ENCODE measurements at regions not wholly inside any gene's neighbourhood (a gene's known extent, or its start where the extent isn't known, plus 50 kb on each side); places are given as distances from the start of the nearest gene placed in this dataset.

GRCh38 chrX:10101269-10101668 lies 55.5 kb upstream of the CLCN4 start:
- H3K27me3 Mint-ChIP-seq (ENCODE audit: low read depth), result no peaks in the 10 kb centered on the region
- TF ChIP-seq CTCF (IDR thresholded peaks at IDR 0.05; ENCODE audit: unreplicated experiment), result no peak
- H3K4me1 Mint-ChIP-seq, result no peaks in the 10 kb centered on the region
- peaks cover 47% of the 10 kb centered on the region for H3K36me3 Mint-ChIP-seq
- DNase-seq (ENCODE audit: low spot score in 2 of 2, unreplicated experiment in 2 of 2), result no peak
- H3K4me3 Mint-ChIP-seq, result no peak overlapping the region
- H3K9me3 Mint-ChIP-seq, result peaks cover 15% of the 10 kb centered on the region
- H3K27ac Mint-ChIP-seq, result no peak overlapping the region

- no peak for TF ChIP-seq CTCF (IDR thresholded peaks at IDR 0.05; ENCODE audit: unreplicated experiment)
- Mint-ChIP-seq H3K27me3 (ENCODE audit: low read depth) (no peaks in the 10 kb centered on the region), H3K27ac (no peak overlapping the region), H3K36me3 (peaks cover 41% of the 10 kb centered on the region), H3K9me3 (peaks cover 18% of the 10 kb centered on the region), H3K4me3 (no peak overlapping the region), H3K4me1 (peaks cover 2% of the 10 kb centered on the region)
- no peak for DNase-seq (ENCODE audit: low spot score in 2 of 2, unreplicated experiment in 2 of 2)
Measured at GRCh38 chrX:10102046-10102704, 54.6 kb upstream of the CLCN4 start.

- peaks cover 10% of the 10 kb centered on the region for H3K4me1 Mint-ChIP-seq
- H3K4me3 Mint-ChIP-seq, result no peak overlapping the region
- peaks cover 18% of the 10 kb centered on the region for H3K9me3 Mint-ChIP-seq
- DNase-seq (ENCODE audit: low spot score in 2 of 2, unreplicated experiment in 2 of 2), result no peak
- no peak for TF ChIP-seq CTCF (IDR thresholded peaks at IDR 0.05; ENCODE audit: unreplicated experiment)
- H3K27ac Mint-ChIP-seq, result no peak overlapping the region
- H3K27me3 Mint-ChIP-seq (ENCODE audit: low read depth), result no peaks in the 10 kb centered on the region
- H3K36me3 Mint-ChIP-seq, result peaks cover 41% of the 10 kb centered on the region
Measured at GRCh38 chrX:10103023-10103422, 53.8 kb upstream of the CLCN4 start.

- Mint-ChIP-seq H3K9me3 (peaks cover 9% of the 10 kb centered on the region), H3K4me1 (peaks cover 13% of the 10 kb centered on the region), H3K27me3 (ENCODE audit: low read depth) (no peaks in the 10 kb centered on the region), H3K27ac (no peak overlapping the region), H3K36me3 (peaks cover 31% of the 10 kb centered on the region), H3K4me3 (no peak overlapping the region)
- TF ChIP-seq CTCF (IDR thresholded peaks at IDR 0.05; ENCODE audit: unreplicated experiment), result no peak
- DNase-seq (ENCODE audit: low spot score in 2 of 2, unreplicated experiment in 2 of 2), result no peak
Measured at GRCh38 chrX:10104958-10105658, 51.7 kb upstream of the CLCN4 start.

- H3K4me3 Mint-ChIP-seq, result no peak overlapping the region
- no peaks in the 10 kb centered on the region for H3K27me3 Mint-ChIP-seq (ENCODE audit: low read depth)
- H3K36me3 Mint-ChIP-seq, result peaks cover 28% of the 10 kb centered on the region
Measured at GRCh38 chrX:10106806-10107205, 50.0 kb upstream of the CLCN4 start.

More at GRCh38 chrX:10106806-10107205, 50.0 kb upstream of the CLCN4 start:
- TF ChIP-seq CTCF (IDR thresholded peaks at IDR 0.05; ENCODE audit: unreplicated experiment), result no peak
- Mint-ChIP-seq H3K9me3 (peaks cover 12% of the 10 kb centered on the region), H3K4me1 (peaks cover 13% of the 10 kb centered on the region), H3K27ac (no peak overlapping the region)
- no peak for DNase-seq (ENCODE audit: low spot score in 2 of 2, unreplicated experiment in 2 of 2)

Data from mesothelial cell of epicardium (in vitro differentiated cells).